ENCODE measurements at regions not wholly inside any gene's neighbourhood (a gene's known extent, or its start where the extent isn't known, plus 50 kb on each side); places are given as distances from the start of the nearest gene placed in this dataset.

DNA sequence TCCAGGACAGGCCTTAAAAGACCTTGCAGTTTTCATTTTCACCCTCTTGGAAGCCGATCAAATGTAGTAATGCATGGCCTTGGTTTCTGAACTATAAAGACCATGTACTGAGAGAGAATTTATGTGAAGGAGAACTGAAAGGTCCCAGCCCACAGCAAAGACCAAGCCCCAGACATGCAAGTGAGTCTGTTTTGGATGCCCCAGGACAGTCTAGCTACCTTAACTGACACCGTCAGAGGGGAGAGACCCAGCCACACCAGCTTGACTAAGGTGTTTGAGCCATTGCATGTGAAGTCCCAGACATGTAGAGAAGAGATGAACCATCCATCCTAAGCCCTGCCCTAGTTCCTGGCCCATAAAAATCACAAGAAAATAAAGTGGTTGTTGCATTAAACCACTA, 316.8 kb upstream of the GATB start:
- no peak overlapping the region for H3K4me3 ChIP-seq
- whole genome bisulfite sequencing, 2 donors = 85 to 95% methylated on average over 2 of the region's 2 CpGs
- H3K9me3 ChIP-seq = no peaks in the 10 kb centered on the region
- H3K27me3 ChIP-seq = no peaks in the 10 kb centered on the region
- H3K27ac ChIP-seq = no peak overlapping the region
- H3K4me1 ChIP-seq = no peaks in the 10 kb centered on the region
- no peaks in the 10 kb centered on the region for H3K36me3 ChIP-seq
- DNase-seq = no peak
- intact Hi-C loops (cut with DNase I) = no loop called here
- TF ChIP-seq POLR2A (IDR thresholded peaks at IDR 0.05) = no peak
- TF ChIP-seq, protein P1, sequence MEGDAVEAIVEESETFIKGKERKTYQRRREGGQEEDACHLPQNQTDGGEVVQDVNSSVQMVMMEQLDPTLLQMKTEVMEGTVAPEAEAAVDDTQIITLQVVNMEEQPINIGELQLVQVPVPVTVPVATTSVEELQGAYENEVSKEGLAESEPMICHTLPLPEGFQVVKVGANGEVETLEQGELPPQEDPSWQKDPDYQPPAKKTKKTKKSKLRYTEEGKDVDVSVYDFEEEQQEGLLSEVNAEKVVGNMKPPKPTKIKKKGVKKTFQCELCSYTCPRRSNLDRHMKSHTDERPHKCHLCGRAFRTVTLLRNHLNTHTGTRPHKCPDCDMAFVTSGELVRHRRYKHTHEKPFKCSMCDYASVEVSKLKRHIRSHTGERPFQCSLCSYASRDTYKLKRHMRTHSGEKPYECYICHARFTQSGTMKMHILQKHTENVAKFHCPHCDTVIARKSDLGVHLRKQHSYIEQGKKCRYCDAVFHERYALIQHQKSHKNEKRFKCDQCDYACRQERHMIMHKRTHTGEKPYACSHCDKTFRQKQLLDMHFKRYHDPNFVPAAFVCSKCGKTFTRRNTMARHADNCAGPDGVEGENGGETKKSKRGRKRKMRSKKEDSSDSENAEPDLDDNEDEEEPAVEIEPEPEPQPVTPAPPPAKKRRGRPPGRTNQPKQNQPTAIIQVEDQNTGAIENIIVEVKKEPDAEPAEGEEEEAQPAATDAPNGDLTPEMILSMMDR (IDR thresholded peaks at IDR 0.05) = no peak

DNA sequence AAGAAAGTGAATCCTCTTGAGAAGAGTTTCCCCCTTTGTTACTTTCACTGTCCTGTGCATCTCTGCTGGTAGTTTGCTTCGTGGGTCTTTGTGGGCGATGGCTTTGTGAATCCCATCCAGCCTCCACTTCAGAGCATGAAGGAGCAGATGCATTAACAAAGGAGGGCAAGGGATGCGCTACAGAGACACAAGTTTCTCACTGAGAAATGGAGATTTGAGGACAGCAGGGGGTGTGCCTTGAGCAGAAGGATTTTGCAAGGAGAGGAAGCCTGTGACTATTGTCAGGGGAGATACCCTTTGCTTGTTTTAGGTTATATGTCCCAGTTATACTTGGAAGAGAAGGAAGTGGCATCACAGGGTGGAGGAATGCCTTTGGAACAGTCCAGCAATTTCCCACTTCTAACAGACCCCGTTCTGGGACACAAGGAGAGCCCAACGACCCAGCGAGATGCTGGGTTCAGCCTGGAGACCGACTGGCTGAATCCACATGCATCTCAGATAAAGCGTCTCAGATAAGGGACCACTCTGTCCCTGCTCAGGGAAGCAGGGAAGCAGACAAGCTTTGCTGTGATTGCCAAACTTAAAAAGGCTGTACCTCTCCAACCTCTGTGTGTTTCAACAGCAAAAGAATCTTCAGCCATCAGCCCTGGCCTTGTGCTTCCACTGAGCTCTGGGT, 314.6 kb upstream of the GATB start:
- no peaks in the 10 kb centered on the region for H3K36me3 ChIP-seq
- no peak for DNase-seq
- no peak overlapping the region for H3K27ac ChIP-seq
- H3K4me3 ChIP-seq = no peak overlapping the region
- H3K9me3 ChIP-seq = no peaks in the 10 kb centered on the region
- intact Hi-C loops (cut with DNase I) = no loop called here
- TF ChIP-seq, protein P1 (IDR thresholded peaks at IDR 0.05) = no peak
- H3K27me3 ChIP-seq = no peaks in the 10 kb centered on the region
- 75 to 78% methylated on average over 6 to 8 of the region's 8 CpGs for WGBS, 2 donors
- no peaks in the 10 kb centered on the region for H3K4me1 ChIP-seq

GRCh38 chr4:152074573-152074972, 313.8 kb upstream of the GATB start:
- H3K9me3 ChIP-seq = no peaks in the 10 kb centered on the region
- no peaks in the 10 kb centered on the region for H3K4me1 ChIP-seq
- no peaks in the 10 kb centered on the region for H3K36me3 ChIP-seq
- no peak for DNase-seq
- no peak overlapping the region for H3K4me3 ChIP-seq
- no peaks in the 10 kb centered on the region for H3K27me3 ChIP-seq
- intact Hi-C loops (cut with DNase I) = no loop called here
- no peak overlapping the region for H3K27ac ChIP-seq
- 58 to 78% methylated on average over 1 of the region's 1 CpG for WGBS, 2 donors
- no peak for TF ChIP-seq POLR2A (IDR thresholded peaks at IDR 0.05)
- TF ChIP-seq, protein P1 (IDR thresholded peaks at IDR 0.05) = no peak

GRCh38 chr4:152074088-152074437, 313.3 kb upstream of the GATB start:
- H3K4me3 ChIP-seq = no peak overlapping the region
- no peak overlapping the region for H3K27ac ChIP-seq
- H3K36me3 ChIP-seq = no peaks in the 10 kb centered on the region
- no peaks in the 10 kb centered on the region for H3K9me3 ChIP-seq
- no peaks in the 10 kb centered on the region for H3K27me3 ChIP-seq
- TF ChIP-seq POLR2A (IDR thresholded peaks at IDR 0.05) = no peak
- TF ChIP-seq, protein P1 (IDR thresholded peaks at IDR 0.05) = no peak
- no peaks in the 10 kb centered on the region for H3K4me1 ChIP-seq
- no peak for DNase-seq
- intact Hi-C loops (cut with DNase I) = no loop called here
- 83% methylated on average over 1 of the region's 1 CpG; no CpG with 5 or more reads in 1 of the 2 donors for WGBS, 2 donors

- 60 to 62% methylated on average over 8 to 9 of the region's 9 CpGs for WGBS, 2 donors
- H3K4me1 ChIP-seq = no peaks in the 10 kb centered on the region
- DNase-seq = no peak
- H3K4me3 ChIP-seq = no peak overlapping the region
- H3K27me3 ChIP-seq = no peaks in the 10 kb centered on the region
- no peaks in the 10 kb centered on the region for H3K9me3 ChIP-seq
- TF ChIP-seq, protein P1 (IDR thresholded peaks at IDR 0.05) = no peak
- TF ChIP-seq POLR2A (IDR thresholded peaks at IDR 0.05) = no peak
- H3K36me3 ChIP-seq = no peaks in the 10 kb centered on the region
- intact Hi-C loops (cut with DNase I) = no loop called here
- H3K27ac ChIP-seq = no peak overlapping the region
Measured at GRCh38 chr4:152073351-152074087, 312.7 kb upstream of the GATB start.

All from esophagus squamous epithelium (tissue), 5 donors.